Esophagus (tissue), 2 donors: ENCODE measurements at regions not wholly inside any gene's neighbourhood (a gene's known extent, or its start where the extent isn't known, plus 50 kb on each side); places are given as distances from the start of the nearest gene placed in this dataset.
"Not testable (repeated sequence)": the region's sequence is repeated elsewhere in the genome, so short reads cannot be mapped to it uniquely, and the experiment has no call there.

Source experiments
- H3K27ac ChIP-seq, 2 donors: one replicate each; pipeline ENCODE4 v1.5.1; 2013; ENCODE audit warnings: low read depth in 2 of 2, mild to moderate bottlenecking in 2 of 2, inconsistent platforms in 1 of 2, low read length in 1 of 2, moderate library complexity in 1 of 2
- H3K27me3 ChIP-seq, 2 donors: one replicate each; pipeline ENCODE4 v1.6.1; 2013; ENCODE audit warnings: low read length in 2 of 2, control low read depth in 1 of 2, mild to moderate bottlenecking in 1 of 2; ENCODE audit not compliant: insufficient read depth in 2 of 2, control insufficient read depth in 1 of 2
- H3K36me3 ChIP-seq, 2 donors: one replicate each; pipeline ENCODE4 v1.6.1; 2013; ENCODE audit warnings: low read length in 1 of 2; ENCODE audit not compliant: control insufficient read depth in 2 of 2, insufficient read depth in 2 of 2
- H3K4me1 ChIP-seq, 2 donors: one replicate each; pipeline ENCODE4 v1.6.1; 2013; ENCODE audit warnings: low read length in 1 of 2; ENCODE audit not compliant: control insufficient read depth in 2 of 2, insufficient read depth in 2 of 2
- H3K4me3 ChIP-seq, 2 donors: one replicate each; pipeline ENCODE4 v1.5.1; 2013; ENCODE audit warnings: low read length in 2 of 2, mild to moderate bottlenecking in 2 of 2, low read depth in 1 of 2, moderate library complexity in 1 of 2
- H3K9me3 ChIP-seq, 2 donors: one replicate each; pipeline ENCODE4 v1.6.1; 2013; ENCODE audit warnings: mild to moderate bottlenecking in 2 of 2, low read depth in 1 of 2, low read length in 1 of 2, moderate library complexity in 1 of 2; ENCODE audit not compliant: control insufficient read depth in 2 of 2, insufficient read depth in 1 of 2
- WGBS, 2 donors: extraction: QIAGEN DNeasy Blood & Tissue Kit; methylation state at CpG; one replicate each; pipeline ENCODE4 v1.1.7; 2013; 5-methylcytosine and 5-hydroxymethylcytosine counted together
- donor health status: healthy with polysubstance abuse.
- donor health status: Bipolar disorder and iron deficiency.

GRCh38 chr21:14009238-14009981 is 201.3 kb downstream of the LIPI start:
- H3K27ac ChIP-seq, H3K9me3 ChIP-seq, H3K36me3 ChIP-seq, H3K27me3 ChIP-seq, H3K4me1 ChIP-seq, H3K4me3 ChIP-seq: not testable (repeated sequence)
- WGBS, 2 donors = 93 to 94% methylated on average over 20 to 22 of the region's 22 CpGs

DNA sequence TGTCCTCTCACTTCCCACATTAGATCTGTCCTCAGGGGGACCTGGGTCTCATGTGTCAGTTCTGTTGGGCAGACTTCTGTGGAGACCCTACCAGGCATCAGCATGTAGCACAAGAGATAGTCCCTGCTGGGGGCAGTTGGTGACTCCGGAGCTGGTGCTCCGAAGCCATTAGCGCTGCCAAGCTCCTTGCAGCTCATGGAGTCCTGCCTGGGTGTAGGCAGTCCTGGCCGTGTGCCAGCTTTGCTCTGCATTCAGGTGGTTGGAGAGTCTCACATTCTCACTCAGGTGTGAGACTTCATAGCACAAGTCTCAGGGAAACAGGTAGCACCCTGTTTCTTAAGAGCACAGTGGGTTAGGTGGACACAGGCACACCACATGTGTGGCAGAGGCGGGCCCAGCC is 202.3 kb downstream of the LIPI start:
- H3K27ac ChIP-seq, H3K9me3 ChIP-seq, H3K4me1 ChIP-seq, H3K36me3 ChIP-seq, H3K4me3 ChIP-seq, H3K27me3 ChIP-seq: not testable (repeated sequence)
- 76 to 81% methylated on average over 4 to 5 of the region's 5 CpGs for WGBS, 2 donors

DNA sequence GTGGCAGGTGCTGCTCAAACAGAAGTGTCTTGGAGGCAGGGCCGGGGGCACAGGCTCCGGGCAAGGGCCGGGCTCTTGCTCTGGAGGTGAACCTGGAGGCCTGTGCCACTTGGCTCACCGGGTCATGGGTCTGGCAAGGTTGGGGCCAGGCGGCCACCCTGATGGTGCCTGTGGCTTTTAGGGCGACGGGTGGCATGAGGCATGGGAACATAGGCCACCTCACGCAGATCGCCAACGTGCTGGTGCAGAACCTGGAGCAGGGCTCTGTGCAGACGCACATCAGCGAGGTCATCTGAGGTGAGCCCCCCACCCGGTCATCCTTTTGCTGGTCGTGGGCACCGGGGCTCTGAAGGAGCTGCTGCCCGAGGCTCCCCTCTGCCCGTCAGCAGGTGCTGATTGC is 202.7 kb downstream of the LIPI start:
- H3K36me3 ChIP-seq, H3K27ac ChIP-seq, H3K9me3 ChIP-seq, H3K27me3 ChIP-seq, H3K4me1 ChIP-seq, H3K4me3 ChIP-seq: not testable (repeated sequence)
- WGBS, 2 donors = 91 to 94% methylated on average over 17 of the region's 17 CpGs

- not testable (repeated sequence) for H3K27ac ChIP-seq, H3K4me1 ChIP-seq, H3K4me3 ChIP-seq, H3K9me3 ChIP-seq, H3K27me3 ChIP-seq, H3K36me3 ChIP-seq
- WGBS, 2 donors = 69 to 75% methylated on average over 5 to 6 of the region's 7 CpGs
Observed at GRCh38 chr21:14006144-14006543, 204.6 kb downstream of the LIPI start.

DNA sequence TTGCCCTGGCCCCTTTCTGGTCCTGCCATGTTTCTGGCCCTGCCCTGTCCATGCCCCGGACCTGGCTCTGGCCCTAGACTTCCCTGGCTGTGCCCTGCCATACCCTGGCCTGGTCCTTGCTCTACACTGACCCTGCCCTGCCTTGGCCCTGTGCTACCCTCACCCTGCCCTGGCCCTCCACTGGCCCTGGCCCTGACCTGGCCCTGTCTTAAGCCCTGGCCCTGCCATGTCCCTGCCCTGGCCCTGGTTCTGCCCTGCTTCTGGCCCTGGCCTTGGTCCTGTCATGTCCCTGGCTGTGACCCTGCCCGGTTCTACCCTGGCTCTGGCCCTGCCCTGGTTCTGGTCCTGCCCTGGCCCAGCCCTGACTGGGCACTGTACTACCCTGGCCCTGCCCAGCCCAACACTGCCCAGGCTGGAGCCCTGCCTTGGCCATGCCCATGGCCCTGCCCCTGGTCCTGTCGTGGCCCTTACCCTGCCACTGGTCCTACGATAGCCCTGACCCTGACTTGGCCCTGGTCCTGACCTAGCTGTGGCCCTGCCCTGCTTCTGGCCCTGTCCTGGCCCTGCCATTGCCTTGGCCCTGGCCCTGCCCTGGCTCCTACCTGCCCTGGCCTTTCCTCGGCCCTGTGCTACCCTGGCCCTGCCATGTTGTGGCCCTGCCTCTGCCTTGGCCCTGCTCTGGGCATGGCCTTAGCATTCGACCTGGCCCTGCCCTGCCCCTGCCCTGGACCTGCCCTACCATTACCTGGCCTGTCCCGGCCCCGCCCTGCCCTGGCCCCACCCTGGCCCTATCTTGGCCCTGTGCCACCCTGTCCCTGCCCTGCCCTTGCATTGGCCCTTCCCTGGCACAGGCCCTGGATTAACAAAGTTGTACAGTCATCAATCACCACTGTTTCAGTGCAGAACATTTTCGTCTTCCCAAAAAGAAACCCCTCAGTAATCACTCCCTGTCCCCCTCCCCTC is 223.5 kb downstream of the LIPI start:
- 57 to 63% methylated on average over 8 of the region's 9 CpGs for WGBS, 2 donors
- H3K9me3 ChIP-seq, H3K27me3 ChIP-seq, H3K36me3 ChIP-seq, H3K4me3 ChIP-seq, H3K4me1 ChIP-seq: not testable (repeated sequence)
- peak overlapping the region; percentile 80 to 90 for H3K27ac ChIP-seq

DNA sequence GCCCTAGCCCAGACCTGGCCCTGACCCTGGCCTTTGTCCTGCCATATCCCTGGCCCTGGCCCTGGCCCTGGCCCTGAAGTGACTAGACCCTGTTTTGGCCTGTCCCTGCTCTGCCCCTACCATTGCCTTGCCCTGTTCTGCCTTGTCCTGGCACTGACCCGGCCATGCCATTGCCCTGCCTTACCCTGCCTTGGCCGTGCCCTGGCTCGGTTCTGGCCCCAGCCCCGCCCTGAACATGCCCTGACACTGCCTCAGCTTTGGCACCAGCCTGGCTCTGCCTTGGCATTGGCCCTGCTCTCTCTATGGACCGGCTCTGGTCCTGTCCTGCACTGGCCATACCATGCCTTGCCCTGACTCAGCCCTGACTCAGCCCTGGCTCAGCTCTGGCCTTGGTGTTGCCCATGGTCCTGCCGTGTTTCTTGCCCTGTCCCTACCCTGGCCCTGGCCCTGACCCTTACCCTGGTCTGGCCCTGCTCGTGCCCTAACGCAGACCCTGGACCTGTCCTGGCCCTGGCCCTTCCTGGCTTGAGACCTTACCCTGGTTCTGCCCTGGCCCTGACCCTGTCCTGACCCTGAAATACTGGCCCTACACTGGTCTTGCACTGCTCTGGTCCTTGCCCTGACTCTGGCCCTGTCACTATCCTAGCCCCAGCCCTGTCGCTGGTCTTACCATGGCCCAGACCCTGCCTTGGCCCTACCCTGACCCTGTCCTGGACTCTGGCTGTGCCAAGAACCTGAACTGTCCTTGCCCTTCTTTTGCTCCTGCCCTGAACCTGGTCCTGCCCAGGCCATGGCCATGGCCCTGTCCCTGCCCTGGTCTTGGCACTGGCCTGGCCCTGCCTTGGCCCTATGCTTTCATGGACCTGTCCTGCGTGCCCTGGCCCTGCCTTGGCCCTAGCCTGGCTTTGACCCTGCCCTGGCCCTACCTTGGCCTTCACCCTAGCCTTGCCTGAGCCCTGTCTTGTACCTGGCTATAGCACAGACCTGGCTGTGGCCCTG is 224.6 kb downstream of the LIPI start:
- not testable (repeated sequence) for H3K4me1 ChIP-seq, H3K27me3 ChIP-seq, H3K9me3 ChIP-seq, H3K36me3 ChIP-seq, H3K4me3 ChIP-seq
- 65 to 68% methylated on average over 10 of the region's 10 CpGs for WGBS, 2 donors
- H3K27ac ChIP-seq = peak overlapping the region; percentile 80 to 90

- not testable (repeated sequence) for H3K27me3 ChIP-seq, H3K4me3 ChIP-seq, H3K4me1 ChIP-seq, H3K36me3 ChIP-seq, H3K9me3 ChIP-seq
- H3K27ac ChIP-seq = peak overlapping the region; percentile 54 to 93
- WGBS, 2 donors = 49 to 63% methylated on average over 7 of the region's 9 CpGs
Observed at GRCh38 chr21:13985137-13985864, 225.5 kb downstream of the LIPI start.

DNA sequence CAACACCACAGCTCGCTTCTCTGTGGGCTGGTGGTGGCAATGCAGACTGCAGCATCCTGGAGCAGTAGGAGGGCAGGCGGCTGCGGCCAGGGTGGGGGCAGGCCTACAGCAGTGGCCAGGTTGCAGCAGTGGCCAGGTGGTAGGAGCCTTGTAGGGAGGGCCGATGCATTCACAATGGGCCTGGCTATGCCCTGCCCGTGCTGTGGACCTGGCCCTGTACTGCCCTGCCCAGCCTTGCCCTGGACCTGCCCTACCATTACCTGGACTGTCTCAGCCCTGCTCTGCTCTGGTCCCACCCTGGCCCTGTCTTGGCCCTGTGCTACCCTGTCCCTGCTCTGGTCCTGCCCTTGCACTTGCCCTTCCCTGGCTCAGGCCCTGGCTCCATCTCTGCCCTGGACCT is 226.0 kb downstream of the LIPI start:
- 69 to 80% methylated on average over 2 to 5 of the region's 5 CpGs for WGBS, 2 donors
- not testable (repeated sequence) for H3K27me3 ChIP-seq

More for the DNA sequence above, 226.0 kb downstream of the LIPI start:
- not testable (repeated sequence) for H3K9me3 ChIP-seq, H3K4me1 ChIP-seq, H3K36me3 ChIP-seq, H3K4me3 ChIP-seq
- H3K27ac ChIP-seq = peak overlapping the region; percentile 54 to 93
